Progenitor cell of endocrine pancreas (in vitro differentiated cells): ENCODE measurements at regions not wholly inside any gene's neighbourhood (a gene's known extent, or its start where the extent isn't known, plus 50 kb on each side); places are given as distances from the start of the nearest gene placed in this dataset.

Experiments
- DNase-seq: peaks from one replicate; pipeline ENCODE4 v3.0.0; 2021; ENCODE audit warnings: low spot score; ENCODE audit not compliant: unreplicated experiment
- H3K27ac Mint-ChIP-seq: 2 replicates; pipeline ENCODE4 v1.8.0; 2021; ENCODE audit warnings: mild to moderate bottlenecking, moderate library complexity, mixed read lengths
- H3K27me3 Mint-ChIP-seq: 2 replicates; pipeline ENCODE4 v1.8.0; 2021; ENCODE audit warnings: mixed read lengths
- H3K36me3 Mint-ChIP-seq: 2 replicates; pipeline ENCODE4 v1.8.0; 2022; ENCODE audit warnings: mixed read lengths; ENCODE audit not compliant: insufficient read depth
- H3K4me1 Mint-ChIP-seq: 2 replicates; pipeline ENCODE4 v1.8.0; 2021; ENCODE audit warnings: low read depth, mixed read lengths
- H3K4me3 Mint-ChIP-seq: 2 replicates; pipeline ENCODE4 v1.8.0; 2021; ENCODE audit warnings: low read depth, mild to moderate bottlenecking, moderate library complexity, mixed read lengths
- H3K9me3 Mint-ChIP-seq: 2 replicates; pipeline ENCODE4 v1.8.0; 2021; ENCODE audit warnings: low read depth, mixed read lengths
- TF ChIP-seq, protein P1 (sequence below): fragments of 200-600 bp; sonication (generic); IDR thresholded peaks from one replicate; pipeline ENCODE4 v1.5.0; 2021; ENCODE audit warnings: antibody characterized with exemption, mild to moderate bottlenecking; ENCODE audit not compliant: unreplicated experiment

DNA sequence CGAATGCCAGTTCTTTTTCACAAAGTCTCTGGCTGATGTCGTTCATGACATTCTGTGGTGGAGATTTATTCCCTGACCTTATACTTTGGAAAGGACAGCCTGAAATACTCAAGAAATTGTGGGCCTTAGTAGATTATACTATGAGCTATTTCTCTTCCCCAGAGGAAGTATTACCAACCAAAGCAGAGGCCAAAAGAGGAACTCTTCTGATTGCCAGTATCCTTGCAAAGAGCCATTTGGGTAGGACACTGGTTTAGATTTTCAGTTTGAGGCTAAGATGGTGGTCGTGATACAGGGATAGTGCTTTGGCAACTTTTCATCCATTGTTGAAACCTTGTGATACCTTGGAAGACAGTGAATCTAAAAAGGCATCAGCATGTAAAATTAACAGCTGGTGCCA, 327.3 kb downstream of the HACE1 start:
- Mint-ChIP-seq H3K4me1 (peaks cover 10% of the 10 kb centered on the region), H3K4me3 (no peak overlapping the region), H3K27me3 (no peaks in the 10 kb centered on the region), H3K9me3 (no peaks in the 10 kb centered on the region), H3K36me3 (no peaks in the 10 kb centered on the region), H3K27ac (no peak overlapping the region)
- TF ChIP-seq, protein P1, sequence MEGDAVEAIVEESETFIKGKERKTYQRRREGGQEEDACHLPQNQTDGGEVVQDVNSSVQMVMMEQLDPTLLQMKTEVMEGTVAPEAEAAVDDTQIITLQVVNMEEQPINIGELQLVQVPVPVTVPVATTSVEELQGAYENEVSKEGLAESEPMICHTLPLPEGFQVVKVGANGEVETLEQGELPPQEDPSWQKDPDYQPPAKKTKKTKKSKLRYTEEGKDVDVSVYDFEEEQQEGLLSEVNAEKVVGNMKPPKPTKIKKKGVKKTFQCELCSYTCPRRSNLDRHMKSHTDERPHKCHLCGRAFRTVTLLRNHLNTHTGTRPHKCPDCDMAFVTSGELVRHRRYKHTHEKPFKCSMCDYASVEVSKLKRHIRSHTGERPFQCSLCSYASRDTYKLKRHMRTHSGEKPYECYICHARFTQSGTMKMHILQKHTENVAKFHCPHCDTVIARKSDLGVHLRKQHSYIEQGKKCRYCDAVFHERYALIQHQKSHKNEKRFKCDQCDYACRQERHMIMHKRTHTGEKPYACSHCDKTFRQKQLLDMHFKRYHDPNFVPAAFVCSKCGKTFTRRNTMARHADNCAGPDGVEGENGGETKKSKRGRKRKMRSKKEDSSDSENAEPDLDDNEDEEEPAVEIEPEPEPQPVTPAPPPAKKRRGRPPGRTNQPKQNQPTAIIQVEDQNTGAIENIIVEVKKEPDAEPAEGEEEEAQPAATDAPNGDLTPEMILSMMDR = no peak
- DNase-seq = no peak

DNA sequence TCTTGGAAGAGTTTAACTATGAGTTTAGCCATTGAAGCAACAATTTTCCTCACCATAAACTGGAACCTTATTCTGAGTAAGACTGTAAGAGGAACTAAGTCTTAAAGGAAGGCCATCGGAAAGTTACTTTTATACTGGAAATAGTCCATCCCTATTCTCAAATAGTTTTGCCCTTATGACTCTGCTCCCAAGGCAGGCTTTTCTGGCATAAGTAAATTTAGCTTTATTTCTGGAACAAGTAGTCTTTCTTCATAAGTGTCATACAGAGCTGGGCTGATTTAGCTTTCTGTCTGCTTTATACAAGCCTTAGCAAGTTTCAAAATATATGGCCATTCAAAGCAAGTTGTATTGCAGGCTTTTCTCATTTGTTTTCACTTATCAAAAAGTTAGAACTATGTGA, 328.1 kb downstream of the HACE1 start:
- TF ChIP-seq, protein P1 = no peak
- no peaks in the 10 kb centered on the region for H3K9me3 Mint-ChIP-seq
- no peak overlapping the region for H3K27ac Mint-ChIP-seq
- no peak overlapping the region for H3K4me3 Mint-ChIP-seq
- peaks cover 18% of the 10 kb centered on the region for H3K4me1 Mint-ChIP-seq
- H3K36me3 Mint-ChIP-seq = no peaks in the 10 kb centered on the region
- no peak for DNase-seq
- no peaks in the 10 kb centered on the region for H3K27me3 Mint-ChIP-seq

DNA sequence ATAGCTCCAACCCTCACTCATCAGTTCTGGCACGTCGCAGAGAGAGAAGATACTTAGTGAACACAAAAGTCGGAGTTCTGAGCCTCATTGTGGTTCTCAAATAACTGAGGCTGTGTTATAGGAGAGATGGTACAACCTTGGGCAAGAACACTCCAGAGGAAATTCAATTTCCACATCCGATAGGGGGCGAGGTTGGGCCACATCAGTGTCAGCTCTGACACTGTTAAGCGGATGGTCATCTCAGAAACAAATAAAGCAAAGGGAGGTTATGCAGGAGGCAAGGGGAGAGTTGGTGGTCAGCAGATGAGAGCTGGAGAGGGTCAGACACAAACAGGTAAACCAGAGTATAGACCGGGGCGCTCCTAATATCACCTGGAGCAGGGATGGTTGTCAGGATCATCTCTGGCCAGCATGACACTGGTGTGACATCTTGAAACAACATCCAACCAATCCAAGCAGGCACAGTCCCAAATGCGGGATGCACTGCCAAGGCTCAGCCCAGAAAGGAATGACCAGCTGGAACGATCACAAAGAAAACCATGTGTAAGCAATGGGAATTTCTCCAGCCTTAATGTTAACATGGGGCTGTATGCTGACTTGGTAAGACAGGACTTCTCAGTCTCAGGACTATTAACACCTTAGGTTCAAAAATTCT, 331.8 kb downstream of the HACE1 start:
- Mint-ChIP-seq H3K4me3 (no peak overlapping the region), H3K4me1 (peaks cover 35% of the 10 kb centered on the region), H3K27ac (peak overlapping the region; percentile 70), H3K27me3 (no peaks in the 10 kb centered on the region), H3K36me3 (no peaks in the 10 kb centered on the region), H3K9me3 (peaks cover 3% of the 10 kb centered on the region)
- TF ChIP-seq, protein P1 = peak; percentile 38
- no peak for DNase-seq

DNA sequence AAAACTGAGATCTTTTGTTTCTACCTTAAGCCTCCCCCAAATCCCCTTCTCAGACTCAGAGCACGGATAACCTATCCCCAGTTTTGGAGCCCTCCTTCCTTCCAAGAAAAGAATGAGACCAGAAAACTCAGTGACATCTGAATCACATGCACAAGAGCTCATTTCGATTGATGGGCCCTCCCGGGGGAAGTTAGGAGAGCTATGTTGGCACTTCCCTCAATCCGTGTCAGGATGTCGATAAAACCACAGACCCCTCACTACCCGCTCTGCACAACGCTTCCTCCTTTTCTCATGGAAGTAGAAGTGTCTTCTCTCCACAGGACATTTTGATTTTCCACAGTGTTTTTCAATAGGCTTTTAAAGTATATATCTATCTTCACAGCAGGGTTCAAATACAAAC, 332.4 kb downstream of the HACE1 start:
- H3K4me3 Mint-ChIP-seq = no peak overlapping the region
- H3K36me3 Mint-ChIP-seq = no peaks in the 10 kb centered on the region
- H3K27ac Mint-ChIP-seq = peak overlapping the region; percentile 70
- H3K9me3 Mint-ChIP-seq = peaks cover 3% of the 10 kb centered on the region
- TF ChIP-seq, protein P1 = no peak
- DNase-seq = no peak
- peaks cover 35% of the 10 kb centered on the region for H3K4me1 Mint-ChIP-seq
- no peaks in the 10 kb centered on the region for H3K27me3 Mint-ChIP-seq

DNA sequence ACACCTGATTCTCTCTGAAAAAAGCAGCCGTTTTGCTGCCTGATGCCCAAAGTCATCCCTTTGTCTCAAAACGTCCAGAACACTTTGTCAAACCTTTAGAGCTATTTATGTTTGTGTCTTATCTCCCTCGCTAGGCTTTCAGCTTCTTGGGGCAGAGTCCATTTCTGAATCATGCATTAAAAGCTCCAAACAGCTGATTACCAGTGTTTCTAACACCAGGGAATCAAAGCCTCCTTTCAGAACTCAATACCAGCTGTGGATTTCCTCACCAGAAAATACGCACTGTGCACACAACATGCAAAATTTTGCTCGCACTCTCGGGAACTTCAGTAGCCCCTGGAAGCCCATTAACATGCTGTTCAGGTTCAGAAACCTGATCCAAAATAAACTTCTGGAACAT, 333.3 kb downstream of the HACE1 start:
- DNase-seq = no peak
- Mint-ChIP-seq H3K4me3 (peak overlapping the region; percentile 27), H3K27me3 (no peaks in the 10 kb centered on the region), H3K9me3 (peaks cover 3% of the 10 kb centered on the region), H3K4me1 (peaks cover 32% of the 10 kb centered on the region), H3K36me3 (no peaks in the 10 kb centered on the region), H3K27ac (peak overlapping the region; percentile 70)
- TF ChIP-seq, protein P1 = no peak
